Sigmoid colon (tissue), 6 donors: ENCODE measurements at regions not wholly inside any gene's neighbourhood (a gene's known extent, or its start where the extent isn't known, plus 50 kb on each side); places are given as distances from the start of the nearest gene placed in this dataset.

Experiments used
- DNase-seq: peaks from one replicate; pipeline ENCODE4 v3.0.0-alpha.2; 2019
- H3K27ac ChIP-seq, 4 donors: fragments of 200-600 bp; sonication (generic); one replicate each; pipeline ENCODE4 v1.5.1; 2016 to 2019; ENCODE audit warnings: mild to moderate bottlenecking in 1 of 4
- H3K27me3 ChIP-seq, 3 donors: fragments of 200-600 bp; sonication (generic); one replicate each; pipeline ENCODE4 v1.5.1; 2019; ENCODE audit warnings: mild to moderate bottlenecking in 1 of 3
- H3K36me3 ChIP-seq, 4 donors: fragments of 200-600 bp; sonication (generic); one replicate each; pipeline ENCODE4 v1.5.1; 2016 to 2019
- H3K4me1 ChIP-seq, 4 donors: fragments of 200-600 bp; sonication (generic); one replicate each; pipeline ENCODE4 v1.5.1; 2017 to 2019
- H3K4me3 ChIP-seq, 4 donors: fragments of 200-600 bp; sonication (generic); one replicate each; pipeline ENCODE4 v1.5.1; 2017 to 2019; ENCODE audit warnings: mild to moderate bottlenecking in 2 of 4, moderate library complexity in 1 of 4
- H3K9me3 ChIP-seq, 4 donors: fragments of 200-600 bp in 3 of 4; sonication (generic) in 3 of 4; one replicate each; pipeline versions ENCODE4 v1.5.1 to v1.6.1; 2013 to 2019
- EP300 ChIP-seq, 4 donors: sonication (generic); formaldehyde crosslinking; IDR thresholded peaks; one replicate each; pipeline ENCODE4 v1.6.1; 2017; ENCODE audit warnings: antibody characterized with exemption in 4 of 4
- POLR2A ChIP-seq, 2 donors: fragments of 450-650 bp; IDR thresholded peaks; one replicate each; pipeline ENCODE4 v1.6.1; 2016; ENCODE audit warnings: antibody characterized with exemption in 2 of 2, mild to moderate bottlenecking in 2 of 2, moderate library complexity in 2 of 2
- POLR2AphosphoS5 ChIP-seq, 4 donors: sonication (generic); formaldehyde crosslinking; IDR thresholded peaks; one replicate each; pipeline ENCODE4 v1.6.1; 2017; ENCODE audit warnings: antibody characterized with exemption in 4 of 4
- WGBS, 2 donors: extraction: QIAGEN DNeasy Blood & Tissue Kit; methylation state at CpG; one replicate each; pipeline ENCODE4 v1.1.7; 2013; 5-methylcytosine and 5-hydroxymethylcytosine counted together
- intact Hi-C: fragments of 100-400 bp; cut with DNase I; formaldehyde crosslinking; loops from one replicate; pipeline ENCODE4 v1.15.1; 2023
- TF ChIP-seq, protein P1 (sequence below), 4 experiments: fragments of 450-650 bp in 3 of 4; fragments of 200-600 bp in 1 of 4; IDR thresholded peaks; one replicate each; pipeline ENCODE4 v1.5.1; 2016 to 2019; ENCODE audit warnings: antibody characterized with exemption in 4 of 4, mild to moderate bottlenecking in 3 of 4, moderate library complexity in 2 of 4
- donor health status: healthy with polysubstance abuse.
- donor health status: healthy.

DNA sequence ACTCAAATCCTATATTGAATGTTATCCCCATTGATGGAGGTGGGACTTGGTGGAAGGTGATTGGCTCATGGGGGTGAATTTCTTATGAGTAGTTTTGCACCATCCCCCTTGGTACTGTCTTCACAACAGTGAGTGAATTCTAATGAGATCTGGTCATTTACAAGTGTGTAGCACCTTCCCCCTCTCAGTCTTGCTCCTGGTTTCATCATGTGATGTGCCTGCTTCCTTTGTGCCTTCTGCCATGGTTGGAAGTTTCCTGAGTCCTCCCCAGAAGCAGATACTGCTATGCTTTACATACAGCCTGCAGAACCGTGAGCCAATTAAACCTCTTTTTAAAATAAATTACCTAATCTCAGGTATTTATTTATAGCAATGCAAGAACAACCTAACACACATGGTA is 302.4 kb upstream of the KITLG start:
- intact Hi-C loops: no loop called here
- WGBS, 2 donors: 95 to 99% methylated on average over 1 of the region's 1 CpG

DNA sequence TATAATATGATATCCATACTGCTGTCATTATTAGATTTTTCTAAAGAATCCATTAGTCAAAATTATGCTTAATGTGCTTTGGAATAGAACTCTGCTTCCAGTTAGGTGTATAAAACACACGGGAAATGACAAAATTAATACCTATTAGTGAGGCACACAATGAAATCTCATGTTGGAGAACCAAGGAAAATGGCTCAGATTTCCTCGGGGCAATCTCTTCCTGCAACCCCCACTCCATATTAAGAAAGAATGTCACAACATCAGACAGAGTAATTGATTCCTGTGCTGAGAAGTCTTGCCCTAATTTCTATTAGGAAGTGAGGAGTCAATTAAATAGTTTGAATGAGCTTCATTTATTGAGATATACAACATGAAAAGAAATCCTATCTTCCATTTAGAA is 299.8 kb upstream of the KITLG start:
- WGBS, 2 donors: 90 to 93% methylated on average over 2 of the region's 2 CpGs
- TF ChIP-seq POLR2AphosphoS5 (IDR thresholded peaks at IDR 0.05) (no peak), POLR2A (IDR thresholded peaks at IDR 0.05) (no peak), EP300 (IDR thresholded peaks at IDR 0.05) (no peak)
- TF ChIP-seq, protein P1, sequence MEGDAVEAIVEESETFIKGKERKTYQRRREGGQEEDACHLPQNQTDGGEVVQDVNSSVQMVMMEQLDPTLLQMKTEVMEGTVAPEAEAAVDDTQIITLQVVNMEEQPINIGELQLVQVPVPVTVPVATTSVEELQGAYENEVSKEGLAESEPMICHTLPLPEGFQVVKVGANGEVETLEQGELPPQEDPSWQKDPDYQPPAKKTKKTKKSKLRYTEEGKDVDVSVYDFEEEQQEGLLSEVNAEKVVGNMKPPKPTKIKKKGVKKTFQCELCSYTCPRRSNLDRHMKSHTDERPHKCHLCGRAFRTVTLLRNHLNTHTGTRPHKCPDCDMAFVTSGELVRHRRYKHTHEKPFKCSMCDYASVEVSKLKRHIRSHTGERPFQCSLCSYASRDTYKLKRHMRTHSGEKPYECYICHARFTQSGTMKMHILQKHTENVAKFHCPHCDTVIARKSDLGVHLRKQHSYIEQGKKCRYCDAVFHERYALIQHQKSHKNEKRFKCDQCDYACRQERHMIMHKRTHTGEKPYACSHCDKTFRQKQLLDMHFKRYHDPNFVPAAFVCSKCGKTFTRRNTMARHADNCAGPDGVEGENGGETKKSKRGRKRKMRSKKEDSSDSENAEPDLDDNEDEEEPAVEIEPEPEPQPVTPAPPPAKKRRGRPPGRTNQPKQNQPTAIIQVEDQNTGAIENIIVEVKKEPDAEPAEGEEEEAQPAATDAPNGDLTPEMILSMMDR (IDR thresholded peaks at IDR 0.05): no peak

More for the DNA sequence above, 302.4 kb upstream of the KITLG start:
- Histone ChIP-seq H3K27ac (no peak overlapping the region), H3K4me1 (no peaks in the 10 kb centered on the region), H3K27me3 (no peaks in the 10 kb centered on the region), H3K36me3 (no peaks in the 10 kb centered on the region), H3K9me3 (no peaks in the 10 kb centered on the region), H3K4me3 (no peak overlapping the region)
- TF ChIP-seq POLR2A (IDR thresholded peaks at IDR 0.05): no peak
- TF ChIP-seq, protein P1 (IDR thresholded peaks at IDR 0.05): no peak
- TF ChIP-seq EP300 (IDR thresholded peaks at IDR 0.05): no peak
- no peak for TF ChIP-seq POLR2AphosphoS5 (IDR thresholded peaks at IDR 0.05)
- DNase-seq: no peak

DNA sequence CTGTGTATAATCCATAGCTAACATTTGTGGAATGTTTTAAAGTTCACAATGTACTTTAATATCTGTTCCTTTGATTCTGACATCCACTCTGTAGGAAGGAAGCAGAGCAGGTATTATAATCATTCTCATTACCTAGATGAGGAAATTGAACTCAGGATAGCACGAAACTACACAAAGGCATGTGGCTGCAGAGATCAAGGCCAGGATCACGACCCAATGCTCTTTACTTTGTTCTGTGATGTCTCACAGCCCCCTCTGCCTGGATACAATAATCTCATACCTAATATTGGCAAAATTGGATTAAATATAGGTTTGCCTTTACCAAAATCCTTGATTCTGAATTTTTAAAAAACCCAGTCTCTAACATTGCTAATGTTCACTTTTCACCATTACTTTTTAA is 298.0 kb upstream of the KITLG start:
- intact Hi-C loops: no loop called here
- H3K27me3 ChIP-seq: no peaks in the 10 kb centered on the region
- no peak for TF ChIP-seq POLR2A (IDR thresholded peaks at IDR 0.05)
- TF ChIP-seq, protein P1 (IDR thresholded peaks at IDR 0.05): no peak
- no peak for TF ChIP-seq POLR2AphosphoS5 (IDR thresholded peaks at IDR 0.05)
- no peak for TF ChIP-seq EP300 (IDR thresholded peaks at IDR 0.05)
- no peak overlapping the region for H3K27ac ChIP-seq
- DNase-seq: no peak
- H3K4me3 ChIP-seq: no peak overlapping the region
- 73 to 85% methylated on average over 2 of the region's 2 CpGs for WGBS, 2 donors
- no peaks in the 10 kb centered on the region for H3K9me3 ChIP-seq
- no peaks in the 10 kb centered on the region for H3K4me1 ChIP-seq
- no peaks in the 10 kb centered on the region for H3K36me3 ChIP-seq

More for the DNA sequence above, 299.8 kb upstream of the KITLG start:
- Histone ChIP-seq H3K4me1 (no peaks in the 10 kb centered on the region), H3K4me3 (no peak overlapping the region), H3K27me3 (no peaks in the 10 kb centered on the region), H3K27ac (no peak overlapping the region), H3K36me3 (no peaks in the 10 kb centered on the region), H3K9me3 (no peaks in the 10 kb centered on the region)
- no peak for DNase-seq
- intact Hi-C loops: no loop called here

DNA sequence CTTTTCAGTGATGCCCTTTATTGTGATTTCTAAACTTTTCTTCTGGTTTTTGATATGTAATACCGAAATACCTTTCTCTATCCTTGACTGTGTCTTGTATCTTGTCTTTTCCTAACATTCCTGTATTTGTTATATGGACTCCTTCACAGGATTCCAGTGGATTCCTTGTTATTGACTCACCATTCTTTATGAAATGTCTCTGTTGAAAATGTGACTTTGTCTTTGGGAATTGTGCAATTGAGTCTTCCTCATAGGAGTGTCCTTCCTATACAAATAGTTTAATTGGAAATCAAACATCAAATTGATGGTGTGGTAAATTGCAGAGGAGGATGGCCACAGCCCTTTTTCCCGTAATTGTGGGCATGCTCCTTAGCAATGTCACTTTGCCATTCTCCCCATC is 296.6 kb upstream of the KITLG start:
- Histone ChIP-seq H3K4me3 (no peak overlapping the region), H3K36me3 (no peaks in the 10 kb centered on the region), H3K27me3 (no peaks in the 10 kb centered on the region), H3K27ac (no peak overlapping the region), H3K9me3 (no peaks in the 10 kb centered on the region), H3K4me1 (no peaks in the 10 kb centered on the region)
- intact Hi-C loops: no loop called here
- TF ChIP-seq EP300 (IDR thresholded peaks at IDR 0.05): no peak
- TF ChIP-seq POLR2AphosphoS5 (IDR thresholded peaks at IDR 0.05): no peak
- TF ChIP-seq, protein P1 (IDR thresholded peaks at IDR 0.05): no peak
- no peak for TF ChIP-seq POLR2A (IDR thresholded peaks at IDR 0.05)
- no peak for DNase-seq
- WGBS, 2 donors: 87 to 93% methylated on average over 2 of the region's 2 CpGs

DNA sequence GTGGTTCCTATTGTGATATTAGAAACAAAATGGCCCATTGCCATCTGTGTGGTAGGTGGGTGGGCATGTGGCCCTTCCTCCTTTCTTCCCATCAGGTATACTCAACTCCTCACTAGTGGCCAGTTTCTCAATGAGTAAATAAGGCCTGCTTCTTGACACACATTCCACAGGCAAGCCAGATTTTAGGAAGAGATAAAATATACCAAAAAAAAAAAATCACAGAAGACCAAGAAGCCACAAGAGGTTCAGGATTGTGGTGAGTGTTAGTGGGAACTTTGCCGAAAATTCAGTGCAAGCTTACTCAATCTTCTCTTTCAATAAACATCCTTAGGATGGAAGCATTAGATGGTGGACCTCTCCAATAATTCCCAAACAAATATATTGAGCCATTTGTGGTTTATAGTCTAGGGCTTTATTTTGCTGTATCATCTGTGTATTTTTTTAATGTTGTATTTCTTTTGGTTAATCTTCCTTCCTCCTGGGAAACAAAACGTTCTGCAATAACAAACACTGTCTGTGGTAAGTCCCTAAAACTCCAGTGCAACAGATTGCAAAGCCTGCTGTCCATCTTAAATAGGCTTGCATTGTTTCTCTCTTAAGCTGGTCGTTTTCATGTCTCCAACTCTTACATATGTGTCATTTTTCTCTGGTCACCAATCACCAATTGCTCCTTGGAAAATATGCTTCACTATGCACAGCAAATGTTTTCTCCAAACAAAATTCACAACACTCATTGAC is 289.9 kb upstream of the KITLG start:
- intact Hi-C loops: no loop called here
- H3K4me1 ChIP-seq: peaks cover 0 to 29% (median 9%) of the 10 kb centered on the region in 4 donors
- no peak for TF ChIP-seq POLR2AphosphoS5 (IDR thresholded peaks at IDR 0.05)
- TF ChIP-seq EP300 (IDR thresholded peaks at IDR 0.05): no peak
- TF ChIP-seq POLR2A (IDR thresholded peaks at IDR 0.05): no peak
- TF ChIP-seq, protein P1 (IDR thresholded peaks at IDR 0.05): no peak
- 41 to 48% methylated on average over 3 of the region's 3 CpGs for whole genome bisulfite sequencing, 2 donors
- no peaks in the 10 kb centered on the region for H3K36me3 ChIP-seq
- H3K27me3 ChIP-seq: no peaks in the 10 kb centered on the region
- no peaks in the 10 kb centered on the region for H3K9me3 ChIP-seq
- no peak overlapping the region for H3K27ac ChIP-seq
- no peak for DNase-seq
- no peak overlapping the region for H3K4me3 ChIP-seq
